GM18858 (cell line): ENCODE measurements at regions not wholly inside any gene's neighbourhood (a gene's known extent, or its start where the extent isn't known, plus 50 kb on each side); places are given as distances from the start of the nearest gene placed in this dataset.

Experiments
- ATAC-seq: cut with Tn5 transposase; IDR thresholded peaks from one replicate; pipeline ENCODE4 v1.9.1; 2021; ENCODE audit not compliant: unreplicated experiment

GRCh38 chr1:234975941-234976860 is 152.4 kb downstream of the TOMM20 start:
- no peak for ATAC-seq

- ATAC-seq, result no peak
Measured at GRCh38 chr1:234975122-234975940, 153.3 kb downstream of the TOMM20 start.

GRCh38 chr1:234973426-234974250 is 155.0 kb downstream of the TOMM20 start:
- ATAC-seq, result no peak

- no peak for ATAC-seq
Measured at GRCh38 chr1:234972411-234973191, 156.0 kb downstream of the TOMM20 start.

GRCh38 chr1:234971586-234972297 is 156.9 kb downstream of the TOMM20 start:
- ATAC-seq, result no peak

- ATAC-seq, result no peak
Measured at GRCh38 chr1:234970731-234971476, 157.7 kb downstream of the TOMM20 start.

GRCh38 chr1:234970401-234970730 is 158.3 kb downstream of the TOMM20 start:
- no peak for ATAC-seq

GRCh38 chr1:234969581-234970400 is 158.8 kb downstream of the TOMM20 start:
- ATAC-seq, result no peak

GRCh38 chr1:234969011-234969441 is 159.6 kb downstream of the TOMM20 start:
- no peak for ATAC-seq

- no peak for ATAC-seq
Measured at GRCh38 chr1:234968451-234968850, 160.2 kb downstream of the TOMM20 start.

- no peak for ATAC-seq
Measured at GRCh38 chr1:234967121-234967520, 161.5 kb downstream of the TOMM20 start.

- no peak for ATAC-seq
Measured at GRCh38 chr1:234965111-234965510, 163.5 kb downstream of the TOMM20 start.

GRCh38 chr1:234963904-234964702 is 164.5 kb downstream of the TOMM20 start:
- ATAC-seq, result no peak

GRCh38 chr1:234963180-234963903 is 165.3 kb downstream of the TOMM20 start:
- peak; percentile 84 for ATAC-seq

- ATAC-seq, result no peak
Measured at GRCh38 chr1:234962340-234962989, 166.2 kb downstream of the TOMM20 start.
